Trophoblast cell (in vitro differentiated cells and primary cell): ENCODE measurements at regions not wholly inside any gene's neighbourhood (a gene's known extent, or its start where the extent isn't known, plus 50 kb on each side); places are given as distances from the start of the nearest gene placed in this dataset.

Experiments
- DNase-seq, 2 donors: peaks; one replicate each; pipeline ENCODE4 v3.0.0-alpha.2; 2016
- H2AFZ ChIP-seq: 2 replicates; pipeline ENCODE4 v1.6.1; 2013; ENCODE audit warnings: low read length, moderate library complexity, mild to moderate bottlenecking; ENCODE audit not compliant: insufficient read depth, poor library complexity
- H2AK5ac ChIP-seq: 2 replicates; pipeline ENCODE4 v1.6.1; 2013; ENCODE audit warnings: mild to moderate bottlenecking, low read length
- H2BK120ac ChIP-seq: 2 replicates; pipeline ENCODE4 v1.6.1; 2013; ENCODE audit warnings: low read length, mild to moderate bottlenecking, moderate library complexity; ENCODE audit not compliant: insufficient read depth, poor library complexity
- H2BK12ac ChIP-seq: 2 replicates; pipeline ENCODE4 v1.6.1; 2013; ENCODE audit warnings: mild to moderate bottlenecking, low read length, moderate library complexity
- H2BK5ac ChIP-seq: 2 replicates; pipeline ENCODE4 v1.6.1; 2013; ENCODE audit warnings: low read length, low read depth, moderate library complexity, mild to moderate bottlenecking; ENCODE audit not compliant: poor library complexity
- H3K14ac ChIP-seq: 2 replicates; pipeline ENCODE4 v1.6.1; 2013; ENCODE audit warnings: mild to moderate bottlenecking, low read length
- H3K18ac ChIP-seq: 2 replicates; pipeline ENCODE4 v1.6.1; 2013; ENCODE audit warnings: mild to moderate bottlenecking, low read length
- H3K23ac ChIP-seq: 2 replicates; pipeline ENCODE4 v1.6.1; 2013; ENCODE audit warnings: low read length
- H3K27ac ChIP-seq: 2 replicates; pipeline ENCODE4 v1.5.1; 2013; ENCODE audit warnings: low read depth, mild to moderate bottlenecking, inconsistent platforms, low read length, moderate library complexity
- H3K27me3 ChIP-seq: 2 replicates; pipeline ENCODE4 v1.6.1; 2013; ENCODE audit warnings: inconsistent platforms, mild to moderate bottlenecking, low read length, moderate library complexity; ENCODE audit not compliant: insufficient read depth
- H3K36me3 ChIP-seq, 2 experiments: 1 replicate in 1 of 2; 2 replicates in 1 of 2; pipeline ENCODE4 v1.6.1; 2013; ENCODE audit warnings: low read length in 2 of 2, mild to moderate bottlenecking in 2 of 2, moderate library complexity in 1 of 2; ENCODE audit not compliant: insufficient read depth in 2 of 2, control insufficient read depth in 1 of 2
- H3K4ac ChIP-seq: 2 replicates; pipeline ENCODE4 v1.6.1; 2013; ENCODE audit warnings: low read depth, mild to moderate bottlenecking, low read length, moderate library complexity
- H3K4me1 ChIP-seq, 2 experiments: 1 replicate in 1 of 2; 2 replicates in 1 of 2; pipeline ENCODE4 v1.6.1; 2013; ENCODE audit warnings: low read length in 2 of 2, mild to moderate bottlenecking in 2 of 2, moderate library complexity in 1 of 2; ENCODE audit not compliant: insufficient read depth in 2 of 2, control insufficient read depth in 1 of 2
- H3K4me2 ChIP-seq: 2 replicates; pipeline ENCODE4 v1.6.1; 2013; ENCODE audit warnings: inconsistent platforms, mild to moderate bottlenecking, low read length, moderate library complexity
- H3K4me3 ChIP-seq: 2 replicates; pipeline ENCODE4 v1.5.1; 2013; ENCODE audit warnings: mild to moderate bottlenecking, low read depth, low read length, inconsistent platforms
- H3K79me1 ChIP-seq: one replicate; pipeline ENCODE4 v1.6.1; 2013; ENCODE audit warnings: low read length
- H3K79me2 ChIP-seq: 2 replicates; pipeline ENCODE4 v1.6.1; 2013; ENCODE audit warnings: low read length, mild to moderate bottlenecking; ENCODE audit not compliant: control insufficient read depth, insufficient read depth, poor library complexity
- H3K9ac ChIP-seq: 2 replicates; pipeline ENCODE4 v1.6.1; 2013; ENCODE audit warnings: mild to moderate bottlenecking, low read length
- H3K9me3 ChIP-seq: 2 replicates; pipeline ENCODE4 v1.6.1; 2013; ENCODE audit warnings: low read depth, mild to moderate bottlenecking, control low read depth, inconsistent platforms, low read length; ENCODE audit not compliant: insufficient read depth
- H4K12ac ChIP-seq: 2 replicates; pipeline ENCODE4 v1.6.1; 2013; ENCODE audit warnings: low read depth, mild to moderate bottlenecking, low read length, moderate library complexity
- H4K8ac ChIP-seq: 2 replicates; pipeline ENCODE4 v1.6.1; 2013; ENCODE audit warnings: low read depth, mild to moderate bottlenecking, low read length, moderate library complexity
- H4K91ac ChIP-seq: one replicate; pipeline ENCODE4 v1.6.1; 2013; ENCODE audit warnings: low read depth, mild to moderate bottlenecking, low read length, moderate library complexity
- WGBS: extraction: QIAGEN DNeasy Blood & Tissue Kit; methylation state at CpG from one replicate; pipeline ENCODE4 v1.1.7; 2013; ENCODE audit warnings: missing lambda C conversion rate; ENCODE audit not compliant: insufficient read length, insufficient coverage; ENCODE audit errors: extremely low coverage; 5-methylcytosine and 5-hydroxymethylcytosine counted together

DNA sequence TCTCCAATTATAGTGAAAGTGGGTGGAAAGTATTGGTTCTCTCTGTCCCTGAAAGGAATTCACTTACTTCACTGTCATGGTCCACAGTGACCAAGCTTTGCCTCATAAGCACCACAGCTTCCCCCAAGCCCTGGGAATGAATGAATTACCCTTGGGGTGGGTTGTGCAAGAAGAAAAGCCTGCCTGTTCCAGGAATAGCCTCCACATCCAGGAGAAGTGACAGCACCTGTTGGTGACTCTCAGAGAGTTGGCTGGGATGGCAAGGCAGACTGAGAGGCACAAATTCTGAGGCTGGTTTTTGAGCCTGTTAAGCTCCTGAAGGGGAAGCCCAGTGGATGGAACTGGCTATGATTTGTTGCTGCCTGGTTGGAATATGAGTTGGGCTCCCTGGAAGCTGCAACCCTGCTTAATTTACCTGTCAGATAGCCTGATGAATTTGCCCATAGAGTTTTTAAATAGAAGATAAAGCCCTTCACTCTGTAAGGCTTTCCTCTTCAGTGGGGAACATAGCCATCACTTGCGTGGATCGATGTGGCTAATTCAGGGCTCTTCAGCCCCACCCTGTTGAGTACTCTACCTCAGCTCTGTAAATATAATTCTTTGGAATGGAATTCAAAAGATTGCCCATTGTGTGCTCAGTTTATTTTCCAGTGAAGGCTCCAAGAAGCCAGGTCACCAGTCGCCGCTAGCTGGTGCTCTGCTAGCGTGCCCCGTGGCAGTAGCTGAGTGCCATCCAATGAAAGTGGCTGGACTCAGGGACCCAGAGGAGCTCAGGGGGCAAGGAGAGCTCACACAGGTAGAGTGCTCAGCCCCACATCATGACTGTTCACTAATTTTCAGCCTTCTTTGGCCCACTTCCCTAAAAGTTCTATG is 479.3 kb downstream of the IRS1 start:
- Histone ChIP-seq H3K23ac (no peak overlapping the region), H2BK12ac (no peak overlapping the region), H4K12ac (no peak overlapping the region), H3K27ac (no peak overlapping the region), H3K9ac (no peak overlapping the region), H2BK120ac (no peak overlapping the region), H3K27me3 (no peaks in the 10 kb centered on the region), H4K91ac (no peak overlapping the region), H3K79me1 (no peaks in the 10 kb centered on the region), H3K4ac (no peak overlapping the region), H3K4me1 (no peaks in the 10 kb centered on the region), H2BK5ac (no peak overlapping the region), H3K18ac (no peak overlapping the region), H3K36me3 (no peaks in the 10 kb centered on the region), H3K14ac (no peak overlapping the region), H3K4me3 (no peak overlapping the region), H3K9me3 (no peaks in the 10 kb centered on the region), H2AK5ac (no peak overlapping the region), H2AFZ (no peak overlapping the region), H4K8ac (no peak overlapping the region), H3K79me2 (no peaks in the 10 kb centered on the region), H3K4me2 (no peak overlapping the region)
- WGBS, result no CpG with 5 or more reads among the region's 6 CpGs
- DNase-seq, result no peak

DNA sequence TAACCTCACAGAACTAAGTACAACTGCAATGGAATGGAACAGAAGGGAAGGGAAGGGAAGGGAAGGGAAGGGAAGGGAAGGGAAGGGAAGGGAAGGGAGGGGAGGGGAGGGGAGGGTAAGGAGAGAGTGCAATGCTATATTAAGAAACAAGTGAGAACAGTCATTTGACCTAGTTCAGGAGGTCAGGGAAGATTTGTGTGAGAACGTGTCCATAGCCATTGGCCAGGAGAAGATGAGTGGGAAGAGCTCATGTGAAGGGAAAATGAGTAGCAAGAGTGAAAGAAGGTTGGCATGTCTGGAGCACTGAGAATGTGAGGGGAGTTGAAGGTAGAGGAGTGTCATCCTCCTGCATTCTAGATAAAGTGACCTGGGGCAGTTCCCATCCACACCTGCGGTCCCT is 481.6 kb downstream of the IRS1 start:
- Histone ChIP-seq H4K12ac (no peak overlapping the region), H2BK12ac (no peak overlapping the region), H3K14ac (no peak overlapping the region), H2AK5ac (no peak overlapping the region), H4K8ac (no peak overlapping the region), H3K4ac (no peak overlapping the region), H3K18ac (no peak overlapping the region), H3K4me1 (no peaks in the 10 kb centered on the region), H3K79me1 (no peaks in the 10 kb centered on the region), H3K9ac (no peak overlapping the region), H2BK5ac (no peak overlapping the region), H3K79me2 (no peaks in the 10 kb centered on the region), H3K36me3 (no peaks in the 10 kb centered on the region), H3K27me3 (no peaks in the 10 kb centered on the region), H4K91ac (no peak overlapping the region), H2BK120ac (no peak overlapping the region), H3K4me3 (no peak overlapping the region), H3K4me2 (no peak overlapping the region), H3K23ac (no peak overlapping the region), H3K27ac (no peak overlapping the region), H3K9me3 (no peaks in the 10 kb centered on the region), H2AFZ (no peak overlapping the region)
- WGBS, result no CpG with 5 or more reads among the region's 2 CpGs
- DNase-seq, result no peak

DNA sequence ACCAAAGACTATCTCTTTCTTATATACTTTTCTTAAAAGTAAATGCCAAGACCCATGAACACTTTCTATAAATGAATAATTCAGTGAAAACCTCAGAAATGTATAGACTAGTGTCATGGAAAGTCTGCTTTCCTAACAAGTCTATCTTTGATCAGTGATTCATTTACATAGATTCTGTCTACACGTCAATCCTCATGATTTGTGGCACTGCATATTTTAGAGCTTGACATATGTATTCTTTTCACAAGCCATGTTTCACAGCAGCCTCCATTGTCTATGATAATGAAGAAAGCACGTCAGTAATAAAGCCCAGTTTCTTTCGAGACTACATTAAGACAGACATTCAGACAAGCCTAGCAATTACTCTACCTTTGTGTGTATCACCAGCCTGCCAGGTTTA is 486.6 kb downstream of the IRS1 start:
- Histone ChIP-seq H3K79me1 (no peaks in the 10 kb centered on the region), H3K79me2 (no peaks in the 10 kb centered on the region), H2BK12ac (no peak overlapping the region), H2BK120ac (no peak overlapping the region), H2AFZ (no peak overlapping the region), H3K4me2 (no peak overlapping the region), H3K9ac (no peak overlapping the region), H3K23ac (no peak overlapping the region), H4K91ac (no peak overlapping the region), H3K27ac (no peak overlapping the region), H2AK5ac (no peak overlapping the region), H3K4me3 (no peak overlapping the region), H2BK5ac (no peak overlapping the region), H3K36me3 (no peaks in the 10 kb centered on the region), H3K9me3 (no peaks in the 10 kb centered on the region), H3K27me3 (no peaks in the 10 kb centered on the region), H3K4ac (no peak overlapping the region), H4K12ac (no peak overlapping the region), H4K8ac (no peak overlapping the region), H3K18ac (no peak overlapping the region), H3K4me1 (no peaks in the 10 kb centered on the region), H3K14ac (no peak overlapping the region)
- WGBS, result no CpG with 5 or more reads among the region's 3 CpGs
- no peak for DNase-seq

DNA sequence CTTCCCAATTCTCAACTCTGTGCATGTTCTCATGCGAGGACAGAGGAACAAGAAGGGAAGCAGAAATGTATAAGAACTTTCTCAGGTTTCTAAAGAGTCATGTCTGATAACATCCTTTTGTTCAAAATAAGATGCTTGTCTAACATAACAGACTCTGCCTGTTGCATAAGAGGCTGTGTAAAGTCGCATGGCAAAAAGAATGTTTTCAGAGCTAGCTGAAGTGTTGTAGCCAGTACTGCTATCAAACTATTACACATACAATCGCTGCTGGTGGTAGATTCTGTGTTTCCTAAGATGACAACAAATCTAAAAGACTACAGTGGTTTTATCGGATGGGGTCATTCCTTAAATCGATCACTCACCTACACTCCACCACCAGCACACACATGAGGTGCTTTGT is 487.5 kb downstream of the IRS1 start:
- H3K79me2 ChIP-seq, result no peaks in the 10 kb centered on the region
- no peak overlapping the region for H2AFZ ChIP-seq
- H3K18ac ChIP-seq, result no peak overlapping the region
- H3K4me2 ChIP-seq, result no peak overlapping the region
- H3K36me3 ChIP-seq, result no peaks in the 10 kb centered on the region
- no peak overlapping the region for H2BK120ac ChIP-seq
- no peak overlapping the region for H4K91ac ChIP-seq
- no peak overlapping the region for H3K4me3 ChIP-seq
- no peaks in the 10 kb centered on the region for H3K9me3 ChIP-seq
- H3K23ac ChIP-seq, result no peak overlapping the region
- no CpG with 5 or more reads among the region's 5 CpGs for WGBS
- H3K79me1 ChIP-seq, result no peaks in the 10 kb centered on the region
- H2BK5ac ChIP-seq, result no peak overlapping the region
- no peaks in the 10 kb centered on the region for H3K27me3 ChIP-seq
- H3K4ac ChIP-seq, result no peak overlapping the region
- H2BK12ac ChIP-seq, result no peak overlapping the region
- H3K4me1 ChIP-seq, result no peaks in the 10 kb centered on the region
- no peak overlapping the region for H3K9ac ChIP-seq
- H3K14ac ChIP-seq, result no peak overlapping the region
- no peak overlapping the region for H4K12ac ChIP-seq
- no peak overlapping the region for H2AK5ac ChIP-seq
- no peak for DNase-seq
- H3K27ac ChIP-seq, result no peak overlapping the region
- no peak overlapping the region for H4K8ac ChIP-seq
